ENCODE measurements at regions not wholly inside any gene's neighbourhood (a gene's known extent, or its start where the extent isn't known, plus 50 kb on each side); places are given as distances from the start of the nearest gene placed in this dataset.

- ATAC-seq (no peak), DNase-seq (no peak)
- intact Hi-C loops (cut with micrococcal nuclease), result no loop called here
Measured at GRCh38 chr20:56968376-56969048, 297.9 kb downstream of the BMP7 start.

GRCh38 chr20:56974499-56975250, 291.8 kb downstream of the BMP7 start:
- no peak for DNase-seq
- ATAC-seq, result no peak
- intact Hi-C loops (cut with micrococcal nuclease), result no loop called here

- ATAC-seq (no peak), DNase-seq (no peak)
- intact Hi-C loops (cut with micrococcal nuclease), result no loop called here
Measured at GRCh38 chr20:56975838-56976237, 290.6 kb downstream of the BMP7 start.

- DNase-seq (no peak), ATAC-seq (no peak)
- intact Hi-C loops (cut with micrococcal nuclease), result no loop called here
Measured at GRCh38 chr20:56976336-56976735, 290.1 kb downstream of the BMP7 start.

- intact Hi-C loops (cut with micrococcal nuclease), result no loop called here
- no peak for ATAC-seq
- no peak for DNase-seq
Measured at GRCh38 chr20:56978475-56978874, 288.0 kb downstream of the BMP7 start.

GRCh38 chr20:56979125-56979524, 287.3 kb downstream of the BMP7 start:
- DNase-seq (no peak), ATAC-seq (no peak)
- intact Hi-C loops (cut with micrococcal nuclease), result no loop called here

- DNase-seq (no peak), ATAC-seq (no peak)
- intact Hi-C loops (cut with micrococcal nuclease), result no loop called here
Measured at GRCh38 chr20:56981301-56981700, 285.1 kb downstream of the BMP7 start.

- no peak for DNase-seq
- no peak for ATAC-seq
- intact Hi-C loops (cut with micrococcal nuclease), result no loop called here
Measured at GRCh38 chr20:56983813-56984212, 282.6 kb downstream of the BMP7 start.

- DNase-seq (no peak), ATAC-seq (no peak)
- intact Hi-C loops (cut with micrococcal nuclease), result no loop called here
Measured at GRCh38 chr20:56985066-56985685, 281.3 kb downstream of the BMP7 start.

- DNase-seq (no peak), ATAC-seq (no peak)
- intact Hi-C loops (cut with micrococcal nuclease), result no loop called here
Measured at GRCh38 chr20:56986476-56986875, 280.0 kb downstream of the BMP7 start.

- ATAC-seq (no peak), DNase-seq (no peak)
- intact Hi-C loops (cut with micrococcal nuclease), result no loop called here
Measured at GRCh38 chr20:56986931-56987720, 279.3 kb downstream of the BMP7 start.

- no peak for DNase-seq
- ATAC-seq, result no peak
- intact Hi-C loops (cut with micrococcal nuclease), result no loop called here
Measured at GRCh38 chr20:56987986-56988385, 278.5 kb downstream of the BMP7 start.

- intact Hi-C loops (cut with micrococcal nuclease), result no loop called here
- DNase-seq (no peak), ATAC-seq (no peak)
Measured at GRCh38 chr20:56988446-56988845, 278.0 kb downstream of the BMP7 start.

- intact Hi-C loops (cut with micrococcal nuclease), result no loop called here
- ATAC-seq (no peak), DNase-seq (no peak)
Measured at GRCh38 chr20:56989516-56989915, 276.9 kb downstream of the BMP7 start.

GRCh38 chr20:56993020-56993559, 273.4 kb downstream of the BMP7 start:
- DNase-seq (no peak), ATAC-seq (no peak)
- intact Hi-C loops (cut with micrococcal nuclease), result no loop called here

- ATAC-seq (no peak), DNase-seq (no peak)
- intact Hi-C loops (cut with micrococcal nuclease), result no loop called here
Measured at GRCh38 chr20:56994006-56994405, 272.4 kb downstream of the BMP7 start.

- intact Hi-C loops (cut with micrococcal nuclease), result no loop called here
- no peak for ATAC-seq
- no peak for DNase-seq
Measured at GRCh38 chr20:56995149-56995548, 271.3 kb downstream of the BMP7 start.

GRCh38 chr20:56995635-56996075, 270.8 kb downstream of the BMP7 start:
- ATAC-seq (no peak), DNase-seq (no peak)
- intact Hi-C loops (cut with micrococcal nuclease), result no loop called here

- intact Hi-C loops (cut with micrococcal nuclease), result no loop called here
- DNase-seq, result no peak
- no peak for ATAC-seq
Measured at GRCh38 chr20:56996533-56996932, 269.9 kb downstream of the BMP7 start.

- ATAC-seq (no peak), DNase-seq (no peak)
- intact Hi-C loops (cut with micrococcal nuclease), result no loop called here
Measured at GRCh38 chr20:56998438-56998837, 268.0 kb downstream of the BMP7 start.

Measured in left ventricle myocardium superior (tissue), 1 donor.